Testis (tissue), 2 donors: ENCODE measurements at regions not wholly inside any gene's neighbourhood (a gene's known extent, or its start where the extent isn't known, plus 50 kb on each side); places are given as distances from the start of the nearest gene placed in this dataset.

Source experiments
- DNase-seq: peaks from one replicate; pipeline ENCODE4 v3.0.0-alpha.2; 2019
- H3K27ac ChIP-seq, 2 donors: fragments of 200-600 bp; sonication (generic); one replicate each; pipeline ENCODE4 v1.5.1; 2019
- H3K27me3 ChIP-seq: fragments of 200-600 bp; sonication (generic); one replicate; pipeline ENCODE4 v1.5.1; 2019
- H3K36me3 ChIP-seq: fragments of 200-600 bp; sonication (generic); one replicate; pipeline ENCODE4 v1.5.1; 2017; ENCODE audit warnings: low read depth; ENCODE audit errors: missing control alignments
- H3K4me1 ChIP-seq: fragments of 200-600 bp; sonication (generic); one replicate; pipeline ENCODE4 v1.5.1; 2019
- H3K4me3 ChIP-seq, 2 donors: fragments of 200-600 bp; sonication (generic); one replicate each; pipeline ENCODE4 v1.5.1; 2017 to 2019
- H3K9me3 ChIP-seq: fragments of 200-600 bp; sonication (generic); one replicate; pipeline ENCODE4 v1.5.1; 2017
- POLR2A ChIP-seq: fragments of 450-650 bp; IDR thresholded peaks from one replicate; pipeline ENCODE4 v1.6.1; 2017; ENCODE audit warnings: antibody characterized with exemption, mild to moderate bottlenecking, moderate library complexity
- WGBS, 2 donors: methylation state at CpG; one replicate each; pipeline ENCODE4 v1.1.5; 2018; 5-methylcytosine and 5-hydroxymethylcytosine counted together
- intact Hi-C: fragments of 100-400 bp; cut with DNase I; formaldehyde crosslinking; loops from one replicate; pipeline ENCODE4 v1.15.1; 2023; ENCODE audit warnings: low total_unique reads
- TF ChIP-seq, protein P1 (sequence below), 3 experiments: fragments of 450-650 bp in 2 of 3; fragments of 200-600 bp in 1 of 3; sonication (generic) in 1 of 3; IDR thresholded peaks; one replicate each; pipeline ENCODE4 v1.5.1; 2016 to 2019; ENCODE audit warnings: antibody characterized with exemption in 3 of 3, mild to moderate bottlenecking in 2 of 3, moderate library complexity in 1 of 3

DNA sequence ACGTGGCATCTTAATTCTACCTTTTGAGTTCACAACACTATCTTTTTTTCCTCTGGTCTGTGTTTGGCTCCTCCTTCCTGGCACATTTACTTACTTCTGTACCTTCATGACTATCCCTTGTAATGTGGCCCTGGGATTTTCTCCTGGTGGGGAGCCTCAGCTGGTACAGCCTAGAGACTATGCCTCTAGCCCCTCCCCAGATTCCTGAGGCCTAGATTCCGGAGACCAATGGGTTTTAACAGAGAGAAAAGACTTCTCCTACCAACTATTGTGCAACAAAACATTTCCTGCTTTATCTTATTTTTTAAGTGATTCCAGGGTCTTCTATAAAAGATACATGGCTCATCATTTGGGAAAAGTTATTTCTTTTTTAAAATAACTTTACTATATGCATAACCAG is 216.2 kb upstream of the KRR1 start:
- no peaks in the 10 kb centered on the region for H3K36me3 ChIP-seq
- intact Hi-C loops: no loop called here
- no peaks in the 10 kb centered on the region for H3K27me3 ChIP-seq
- no peaks in the 10 kb centered on the region for H3K9me3 ChIP-seq
- no peak overlapping the region for H3K4me3 ChIP-seq
- peaks cover 11% of the 10 kb centered on the region for H3K4me1 ChIP-seq
- TF ChIP-seq POLR2A: no peak
- TF ChIP-seq, protein P1, sequence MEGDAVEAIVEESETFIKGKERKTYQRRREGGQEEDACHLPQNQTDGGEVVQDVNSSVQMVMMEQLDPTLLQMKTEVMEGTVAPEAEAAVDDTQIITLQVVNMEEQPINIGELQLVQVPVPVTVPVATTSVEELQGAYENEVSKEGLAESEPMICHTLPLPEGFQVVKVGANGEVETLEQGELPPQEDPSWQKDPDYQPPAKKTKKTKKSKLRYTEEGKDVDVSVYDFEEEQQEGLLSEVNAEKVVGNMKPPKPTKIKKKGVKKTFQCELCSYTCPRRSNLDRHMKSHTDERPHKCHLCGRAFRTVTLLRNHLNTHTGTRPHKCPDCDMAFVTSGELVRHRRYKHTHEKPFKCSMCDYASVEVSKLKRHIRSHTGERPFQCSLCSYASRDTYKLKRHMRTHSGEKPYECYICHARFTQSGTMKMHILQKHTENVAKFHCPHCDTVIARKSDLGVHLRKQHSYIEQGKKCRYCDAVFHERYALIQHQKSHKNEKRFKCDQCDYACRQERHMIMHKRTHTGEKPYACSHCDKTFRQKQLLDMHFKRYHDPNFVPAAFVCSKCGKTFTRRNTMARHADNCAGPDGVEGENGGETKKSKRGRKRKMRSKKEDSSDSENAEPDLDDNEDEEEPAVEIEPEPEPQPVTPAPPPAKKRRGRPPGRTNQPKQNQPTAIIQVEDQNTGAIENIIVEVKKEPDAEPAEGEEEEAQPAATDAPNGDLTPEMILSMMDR (IDR thresholded peaks at IDR 0.05): no peak
- no peak overlapping the region for H3K27ac ChIP-seq
- DNase-seq: no peak
- 89 to 95% methylated on average over 2 of the region's 2 CpGs for WGBS, 2 donors

DNA sequence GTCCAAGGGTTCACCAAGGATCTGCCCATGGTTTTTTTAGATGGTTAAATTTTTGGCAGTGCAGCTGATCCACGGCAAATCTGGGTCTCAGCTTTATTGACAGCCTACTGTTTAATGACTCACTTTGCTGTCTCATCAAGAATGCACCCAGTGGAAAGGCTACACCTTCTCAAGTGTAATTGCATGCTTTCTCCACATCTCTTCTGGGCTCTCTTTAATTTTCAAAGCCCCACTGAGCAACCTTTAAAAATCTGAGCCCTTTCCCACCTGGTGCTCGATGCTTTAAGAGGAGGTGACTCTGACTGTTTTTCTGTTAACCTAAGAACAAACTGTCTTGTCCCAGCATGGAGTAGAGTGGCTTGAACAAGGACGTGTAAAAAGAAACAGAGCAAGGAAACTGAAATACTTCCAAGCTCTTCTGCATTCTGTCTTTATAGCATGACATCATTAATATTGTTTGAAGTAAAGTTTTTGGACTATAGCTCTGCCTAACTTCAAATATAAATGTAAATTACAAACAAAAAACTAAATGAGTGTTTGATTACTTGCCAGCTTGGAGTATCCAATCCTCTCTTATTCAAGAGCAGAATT is 214.2 kb upstream of the KRR1 start:
- Histone ChIP-seq H3K4me1 (peaks cover 29% of the 10 kb centered on the region), H3K36me3 (no peaks in the 10 kb centered on the region), H3K27me3 (no peaks in the 10 kb centered on the region), H3K4me3 (no peak overlapping the region), H3K9me3 (no peaks in the 10 kb centered on the region), H3K27ac (no peak overlapping the region)
- 42 to 45% methylated on average over 3 of the region's 3 CpGs for WGBS, 2 donors
- DNase-seq: no peak
- TF ChIP-seq, protein P1 (IDR thresholded peaks at IDR 0.05): no peak
- no peak for TF ChIP-seq POLR2A
- intact Hi-C loops: no loop called here

DNA sequence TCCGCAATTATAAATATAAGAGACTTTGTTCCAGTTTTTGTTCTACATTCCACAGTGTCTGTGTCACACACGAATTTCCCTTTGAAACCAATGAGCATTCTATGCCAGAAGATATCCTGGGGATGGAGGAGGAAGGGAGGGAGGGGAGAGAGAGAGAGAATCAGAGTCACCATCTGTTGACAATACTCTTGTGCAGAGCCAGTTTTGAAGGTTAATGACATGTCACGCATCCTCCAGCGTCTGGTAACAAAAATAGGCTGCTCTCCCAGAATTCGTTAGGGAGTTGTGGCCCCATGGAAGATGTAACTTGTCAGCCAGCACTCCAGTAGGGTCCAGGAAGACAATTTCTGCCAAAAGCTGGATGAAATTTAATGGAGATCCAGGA is 213.5 kb upstream of the KRR1 start:
- Histone ChIP-seq H3K4me1 (peaks cover 29% of the 10 kb centered on the region), H3K27me3 (no peaks in the 10 kb centered on the region), H3K27ac (no peak overlapping the region), H3K36me3 (no peaks in the 10 kb centered on the region), H3K9me3 (no peaks in the 10 kb centered on the region), H3K4me3 (no peak overlapping the region)
- DNase-seq: peak; percentile 19
- intact Hi-C loops: no loop called here
- 31 to 34% methylated on average over 5 of the region's 5 CpGs for WGBS, 2 donors
- TF ChIP-seq POLR2A: no peak
- TF ChIP-seq, protein P1 (IDR thresholded peaks at IDR 0.05): no peak

DNA sequence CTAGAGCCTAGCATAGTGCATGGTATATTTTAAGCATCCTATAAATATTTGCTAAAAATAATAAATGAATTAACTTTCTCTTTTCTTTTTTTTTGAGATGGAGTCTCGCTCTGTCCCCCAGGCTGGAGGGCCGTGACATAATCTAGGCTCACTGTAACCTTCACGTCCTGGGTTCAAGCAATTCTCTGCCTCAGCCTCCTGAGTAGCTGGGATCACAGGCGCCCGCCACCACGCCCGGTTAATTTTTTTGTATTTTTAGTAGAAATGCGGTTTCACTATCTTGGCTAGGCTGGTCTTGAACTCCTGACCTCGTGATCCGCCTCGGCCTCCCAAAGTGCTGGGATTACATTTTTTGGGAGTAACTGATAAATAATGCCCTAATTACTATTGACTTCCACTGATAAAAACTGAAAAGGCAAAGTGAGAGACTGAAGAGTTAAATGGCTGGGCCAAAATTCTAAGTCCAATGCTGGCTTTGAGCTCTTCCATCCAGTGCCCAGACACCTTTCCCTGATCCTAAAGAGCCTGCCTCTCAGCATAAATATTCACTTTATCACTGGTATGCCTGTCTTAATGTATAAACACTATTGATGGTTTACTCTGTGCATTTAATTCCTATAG is 213.0 kb upstream of the KRR1 start:
- no peak for DNase-seq
- Histone ChIP-seq H3K27ac (no peak overlapping the region), H3K36me3 (no peaks in the 10 kb centered on the region), H3K27me3 (no peaks in the 10 kb centered on the region), H3K4me1 (peaks cover 29% of the 10 kb centered on the region), H3K4me3 (no peak overlapping the region), H3K9me3 (no peaks in the 10 kb centered on the region)
- intact Hi-C loops: no loop called here
- 83 to 89% methylated on average over 11 of the region's 11 CpGs for WGBS, 2 donors
- TF ChIP-seq, protein P1 (IDR thresholded peaks at IDR 0.05): no peak
- no peak for TF ChIP-seq POLR2A

DNA sequence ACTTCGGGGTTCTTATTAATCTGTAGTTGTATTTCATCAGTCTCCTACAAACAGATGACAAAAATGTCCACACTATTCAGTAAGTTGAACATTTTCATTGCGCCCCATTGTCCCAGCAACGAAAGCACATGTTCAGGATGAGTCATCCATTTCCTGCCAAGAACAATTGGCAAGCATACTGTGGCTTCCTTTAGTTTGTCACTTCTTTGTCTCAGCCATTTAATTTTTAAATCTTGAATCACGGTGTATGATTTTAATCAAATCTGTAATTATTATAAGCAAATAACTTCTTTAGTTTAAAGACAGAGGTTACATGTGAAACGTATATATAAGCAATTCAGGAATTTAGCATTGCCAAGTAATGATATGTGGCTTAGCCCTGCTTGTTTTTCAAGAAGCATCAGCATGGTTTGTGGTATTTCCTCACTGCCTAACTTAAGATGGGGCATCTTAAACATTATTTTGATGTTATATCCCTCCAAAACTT is 211.3 kb upstream of the KRR1 start:
- Histone ChIP-seq H3K4me1 (peaks cover 29% of the 10 kb centered on the region), H3K27ac (peak overlapping the region in 1 of 2 donors; percentile 65), H3K27me3 (no peaks in the 10 kb centered on the region), H3K36me3 (no peaks in the 10 kb centered on the region), H3K9me3 (no peaks in the 10 kb centered on the region), H3K4me3 (no peak overlapping the region)
- WGBS, 2 donors: 34 to 39% methylated on average over 5 of the region's 5 CpGs
- TF ChIP-seq POLR2A: no peak
- TF ChIP-seq, protein P1 (IDR thresholded peaks at IDR 0.05): no peak
- intact Hi-C loops: no loop called here
- peak; percentile 76 for DNase-seq
